ENCODE measurements at regions not wholly inside any gene's neighbourhood (a gene's known extent, or its start where the extent isn't known, plus 50 kb on each side); places are given as distances from the start of the nearest gene placed in this dataset.

DNA sequence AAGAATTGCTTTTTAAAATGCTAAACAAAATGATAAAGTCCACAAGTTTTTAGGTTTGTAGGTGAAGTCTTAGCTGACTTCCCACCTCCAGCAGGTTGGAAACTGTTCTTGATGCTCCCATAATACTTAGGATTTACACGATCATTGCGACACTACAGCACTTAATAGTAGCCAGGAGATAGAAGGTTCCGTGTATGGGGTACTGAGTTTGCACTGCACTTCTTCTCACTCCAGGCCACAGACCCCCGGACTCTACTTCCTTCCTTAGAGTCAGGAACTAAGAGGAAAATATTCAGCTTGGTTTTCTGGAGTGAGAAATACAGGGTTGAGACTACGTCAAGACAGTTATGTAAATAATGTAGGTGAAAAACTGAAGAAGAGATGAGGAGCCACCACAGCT, 56.1 kb upstream of the SGK1 start:
- H3K4me3 ChIP-seq, result no peak overlapping the region
- H3K36me3 ChIP-seq, result no peaks in the 10 kb centered on the region
- H3K27ac ChIP-seq, result peak overlapping the region in 2 of 5 donors; percentile 56 to 80
- H3K9me3 ChIP-seq, result no peaks in the 10 kb centered on the region
- H3K27me3 ChIP-seq, result no peaks in the 10 kb centered on the region
- intact Hi-C loops (cut with DNase I; ENCODE audit: low total_unique reads), result no loop called here
- no peak for TF ChIP-seq POLR2A (IDR thresholded peaks at IDR 0.05)
- TF ChIP-seq POLR2AphosphoS5 (IDR thresholded peaks at IDR 0.05), result no peak
- TF ChIP-seq, protein P1, sequence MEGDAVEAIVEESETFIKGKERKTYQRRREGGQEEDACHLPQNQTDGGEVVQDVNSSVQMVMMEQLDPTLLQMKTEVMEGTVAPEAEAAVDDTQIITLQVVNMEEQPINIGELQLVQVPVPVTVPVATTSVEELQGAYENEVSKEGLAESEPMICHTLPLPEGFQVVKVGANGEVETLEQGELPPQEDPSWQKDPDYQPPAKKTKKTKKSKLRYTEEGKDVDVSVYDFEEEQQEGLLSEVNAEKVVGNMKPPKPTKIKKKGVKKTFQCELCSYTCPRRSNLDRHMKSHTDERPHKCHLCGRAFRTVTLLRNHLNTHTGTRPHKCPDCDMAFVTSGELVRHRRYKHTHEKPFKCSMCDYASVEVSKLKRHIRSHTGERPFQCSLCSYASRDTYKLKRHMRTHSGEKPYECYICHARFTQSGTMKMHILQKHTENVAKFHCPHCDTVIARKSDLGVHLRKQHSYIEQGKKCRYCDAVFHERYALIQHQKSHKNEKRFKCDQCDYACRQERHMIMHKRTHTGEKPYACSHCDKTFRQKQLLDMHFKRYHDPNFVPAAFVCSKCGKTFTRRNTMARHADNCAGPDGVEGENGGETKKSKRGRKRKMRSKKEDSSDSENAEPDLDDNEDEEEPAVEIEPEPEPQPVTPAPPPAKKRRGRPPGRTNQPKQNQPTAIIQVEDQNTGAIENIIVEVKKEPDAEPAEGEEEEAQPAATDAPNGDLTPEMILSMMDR (IDR thresholded peaks at IDR 0.05), result no peak
- no peak for TF ChIP-seq EP300 (IDR thresholded peaks at IDR 0.05)
- WGBS, 5 donors, result 73 to 92% (median 75%) methylated on average over 5 of the region's 5 CpGs
- H3K4me1 ChIP-seq, result peaks cover 0 to 24% (median 0%) of the 10 kb centered on the region in 4 donors
- no peak for DNase-seq

DNA sequence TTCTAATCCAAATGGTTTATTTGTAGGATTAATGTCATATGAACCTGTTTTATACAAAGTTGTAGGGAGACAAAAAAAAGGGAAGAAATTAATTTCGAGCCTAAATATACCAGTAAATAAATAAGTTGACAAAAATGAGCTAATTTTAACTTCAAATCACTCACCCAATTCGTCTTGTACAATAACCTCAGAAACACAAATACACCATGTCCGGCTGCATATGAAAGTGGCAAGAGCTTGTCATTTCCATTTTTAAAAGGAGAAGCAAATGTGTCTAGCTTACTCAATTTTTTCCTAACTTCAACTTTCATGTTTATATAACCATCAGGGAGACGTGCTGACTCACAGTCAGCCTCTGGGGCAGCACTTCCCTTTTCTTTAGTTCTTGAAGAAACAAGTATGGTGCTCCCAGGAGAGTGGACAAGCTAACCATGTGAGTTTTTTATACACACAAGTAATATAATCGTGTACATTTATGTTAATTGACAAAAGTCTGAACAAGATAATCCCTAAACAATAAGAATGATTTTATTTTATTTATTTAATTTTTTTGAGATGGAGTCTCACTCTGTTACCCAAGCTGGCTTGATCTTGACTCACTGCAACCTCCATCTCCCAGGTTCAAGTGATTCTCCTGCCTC, 55.5 kb upstream of the SGK1 start:
- intact Hi-C loops (cut with DNase I; ENCODE audit: low total_unique reads), result no loop called here
- H3K4me1 ChIP-seq, result peaks cover 0 to 21% (median 0%) of the 10 kb centered on the region in 4 donors
- 37 to 47% (median 41%) methylated on average over 5 of the region's 5 CpGs for WGBS, 5 donors
- TF ChIP-seq POLR2AphosphoS5 (IDR thresholded peaks at IDR 0.05) (no peak), EP300 (IDR thresholded peaks at IDR 0.05) (no peak), POLR2A (IDR thresholded peaks at IDR 0.05) (no peak)
- TF ChIP-seq, protein P1 (IDR thresholded peaks at IDR 0.05), result no peak
- peak in 1 of 2 donors; percentile 49 for DNase-seq
- H3K27ac ChIP-seq, result peak overlapping the region in 4 of 5 donors; percentile 8 to 80 (median 48)
- H3K36me3 ChIP-seq, result no peaks in the 10 kb centered on the region
- no peaks in the 10 kb centered on the region for H3K9me3 ChIP-seq
- H3K27me3 ChIP-seq, result no peaks in the 10 kb centered on the region
- no peak overlapping the region for H3K4me3 ChIP-seq

DNA sequence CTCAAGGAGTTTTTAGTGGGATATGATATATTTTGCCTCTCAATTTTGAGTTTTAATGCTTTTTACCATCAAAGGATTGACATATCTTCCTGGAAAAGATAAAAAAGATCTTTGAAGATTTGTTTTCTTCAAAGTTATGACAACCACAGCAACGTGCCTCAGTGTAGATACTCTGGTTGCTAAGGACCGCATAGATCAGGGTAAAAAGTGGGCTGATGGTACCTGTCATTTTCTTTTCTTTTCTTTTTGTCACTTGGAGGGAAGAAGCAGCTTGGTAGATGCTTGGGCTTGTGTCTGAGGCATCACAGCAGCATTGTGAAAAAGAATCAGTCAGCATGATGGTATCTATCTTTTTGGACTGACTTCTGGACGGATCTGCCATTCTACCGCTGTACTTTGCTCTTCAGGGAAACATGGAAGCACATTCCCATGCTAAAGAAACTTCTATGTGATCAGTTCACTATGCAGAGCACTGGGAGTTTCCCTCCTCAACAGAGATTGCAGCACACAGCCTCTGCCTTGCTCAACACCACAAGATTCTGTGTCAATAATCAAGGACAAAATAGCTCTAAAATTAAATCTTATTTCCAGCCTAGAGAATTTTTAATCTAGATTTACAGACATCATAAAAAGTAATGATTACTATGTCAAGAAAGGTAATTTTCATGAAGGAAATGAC, 54.8 kb upstream of the SGK1 start:
- WGBS, 5 donors, result 67 to 76% (median 72%) methylated on average over 4 of the region's 4 CpGs
- Histone ChIP-seq H3K36me3 (no peaks in the 10 kb centered on the region), H3K9me3 (no peaks in the 10 kb centered on the region), H3K27ac (peak overlapping the region; percentile 8 to 80 (median 40)), H3K4me1 (peaks cover 0 to 21% (median 0%) of the 10 kb centered on the region in 4 donors), H3K4me3 (no peak overlapping the region), H3K27me3 (no peaks in the 10 kb centered on the region)
- TF ChIP-seq, protein P1 (IDR thresholded peaks at IDR 0.05), result no peak
- TF ChIP-seq POLR2AphosphoS5 (IDR thresholded peaks at IDR 0.05) (no peak), EP300 (IDR thresholded peaks at IDR 0.05) (no peak)
- intact Hi-C loops (cut with DNase I; ENCODE audit: low total_unique reads), result no loop called here
- DNase-seq, result peak; percentile 32 to 33

- WGBS, 5 donors, result 77 to 88% (median 82%) methylated on average over 2 of the region's 2 CpGs
Observed at GRCh38 chr6:134368670-134369069, 50.8 kb upstream of the SGK1 start.

More at GRCh38 chr6:134368670-134369069, 50.8 kb upstream of the SGK1 start:
- no peaks in the 10 kb centered on the region for H3K27me3 ChIP-seq
- no peak overlapping the region for H3K27ac ChIP-seq
- no peak for DNase-seq
- TF ChIP-seq, protein P1 (IDR thresholded peaks at IDR 0.05), result no peak
- no peak for TF ChIP-seq POLR2A (IDR thresholded peaks at IDR 0.05)
- intact Hi-C loops (cut with DNase I; ENCODE audit: low total_unique reads), result no loop called here
- H3K4me1 ChIP-seq, result peaks cover 0 to 16% (median 0%) of the 10 kb centered on the region in 4 donors
- no peaks in the 10 kb centered on the region for H3K36me3 ChIP-seq
- no peak overlapping the region for H3K4me3 ChIP-seq
- no peaks in the 10 kb centered on the region for H3K9me3 ChIP-seq
